Testis (tissue), 2 donors: ENCODE measurements at regions not wholly inside any gene's neighbourhood (a gene's known extent, or its start where the extent isn't known, plus 50 kb on each side); places are given as distances from the start of the nearest gene placed in this dataset.

Experiments used
- POLR2A ChIP-seq: fragments of 450-650 bp; IDR thresholded peaks from one replicate; pipeline ENCODE4 v1.6.1; 2017; ENCODE audit warnings: antibody characterized with exemption, mild to moderate bottlenecking, moderate library complexity
- TF ChIP-seq, protein P1 (sequence below), 3 experiments: fragments of 450-650 bp in 2 of 3; fragments of 200-600 bp in 1 of 3; sonication (generic) in 1 of 3; IDR thresholded peaks; one replicate each; pipeline ENCODE4 v1.5.1; 2016 to 2019; ENCODE audit warnings: antibody characterized with exemption in 3 of 3, mild to moderate bottlenecking in 2 of 3, moderate library complexity in 1 of 3

DNA sequence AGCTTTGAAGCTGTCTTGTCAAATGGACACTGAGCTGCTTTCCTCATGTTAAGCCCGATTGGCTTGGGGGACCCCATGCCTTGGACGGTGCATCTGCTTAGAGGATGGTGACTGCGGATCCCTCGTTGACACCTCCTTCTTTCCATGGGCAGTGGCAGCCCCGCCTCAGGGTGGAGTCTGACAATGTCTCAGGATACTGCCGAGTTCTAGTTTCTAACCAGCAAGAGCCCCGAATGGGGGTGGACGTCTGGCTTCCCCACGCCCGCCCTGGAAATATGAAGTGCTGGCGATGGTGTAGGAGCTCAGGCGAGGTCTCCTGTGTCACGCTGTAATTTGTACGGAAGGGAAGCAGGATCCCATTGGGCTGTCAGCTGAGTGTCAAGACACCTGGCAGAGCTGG is 106.2 kb upstream of the CTBP2 start:
- no peak for TF ChIP-seq POLR2A
- TF ChIP-seq, protein P1, sequence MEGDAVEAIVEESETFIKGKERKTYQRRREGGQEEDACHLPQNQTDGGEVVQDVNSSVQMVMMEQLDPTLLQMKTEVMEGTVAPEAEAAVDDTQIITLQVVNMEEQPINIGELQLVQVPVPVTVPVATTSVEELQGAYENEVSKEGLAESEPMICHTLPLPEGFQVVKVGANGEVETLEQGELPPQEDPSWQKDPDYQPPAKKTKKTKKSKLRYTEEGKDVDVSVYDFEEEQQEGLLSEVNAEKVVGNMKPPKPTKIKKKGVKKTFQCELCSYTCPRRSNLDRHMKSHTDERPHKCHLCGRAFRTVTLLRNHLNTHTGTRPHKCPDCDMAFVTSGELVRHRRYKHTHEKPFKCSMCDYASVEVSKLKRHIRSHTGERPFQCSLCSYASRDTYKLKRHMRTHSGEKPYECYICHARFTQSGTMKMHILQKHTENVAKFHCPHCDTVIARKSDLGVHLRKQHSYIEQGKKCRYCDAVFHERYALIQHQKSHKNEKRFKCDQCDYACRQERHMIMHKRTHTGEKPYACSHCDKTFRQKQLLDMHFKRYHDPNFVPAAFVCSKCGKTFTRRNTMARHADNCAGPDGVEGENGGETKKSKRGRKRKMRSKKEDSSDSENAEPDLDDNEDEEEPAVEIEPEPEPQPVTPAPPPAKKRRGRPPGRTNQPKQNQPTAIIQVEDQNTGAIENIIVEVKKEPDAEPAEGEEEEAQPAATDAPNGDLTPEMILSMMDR (IDR thresholded peaks at IDR 0.05): no peak
